Activated T-cell treated with anti-CD3 and anti-CD28 coated beads, Interleukin-2, amount 50 U/mL, for 72 hours (primary cell): ENCODE measurements at regions not wholly inside any gene's neighbourhood (a gene's known extent, or its start where the extent isn't known, plus 50 kb on each side); places are given as distances from the start of the nearest gene placed in this dataset.

Source experiments
- ATAC-seq, 2 donors: fragments of 150-1000 bp; cut with Tn5 transposase; replicated peaks in 1 of 2; 2 replicates each; pipeline ENCODE4 v1.10.0; 2021; ENCODE audit warnings: moderate library complexity in 2 of 2, mild to moderate bottlenecking in 1 of 2
- DNase-seq, 2 donors: peaks; one replicate each; pipeline ENCODE4 v3.0.0; 2021 to 2022; ENCODE audit warnings: mixed read lengths in 1 of 2
- H3K27ac Mint-ChIP-seq: one replicate; pipeline ENCODE4 v1.8.0; 2022; ENCODE audit warnings: mild to moderate bottlenecking, moderate library complexity, mixed read lengths
- H3K27me3 Mint-ChIP-seq: one replicate; pipeline ENCODE4 v1.8.0; 2022; ENCODE audit warnings: low read depth, mixed read lengths
- H3K36me3 Mint-ChIP-seq, 2 donors: one replicate each; pipeline ENCODE4 v1.8.0; 2022; ENCODE audit warnings: mixed read lengths in 2 of 2, mild to moderate bottlenecking in 1 of 2; ENCODE audit not compliant: insufficient read depth in 2 of 2
- H3K4me1 Mint-ChIP-seq: one replicate; pipeline ENCODE4 v1.8.0; 2022; ENCODE audit warnings: low read depth, mixed read lengths
- H3K4me3 Mint-ChIP-seq, 2 donors: one replicate each; pipeline ENCODE4 v1.8.0; 2022; ENCODE audit warnings: mild to moderate bottlenecking in 2 of 2, mixed read lengths in 2 of 2, moderate library complexity in 2 of 2
- H3K9me3 Mint-ChIP-seq, 2 donors: one replicate each; pipeline ENCODE4 v1.8.0; 2022; ENCODE audit warnings: mixed read lengths in 2 of 2

GRCh38 chr19:30204721-30205120, 167.5 kb upstream of the ZNF536 start:
- no peaks in the 10 kb centered on the region for H3K4me1 Mint-ChIP-seq
- no peak for DNase-seq
- no peaks in the 10 kb centered on the region for H3K9me3 Mint-ChIP-seq

DNA sequence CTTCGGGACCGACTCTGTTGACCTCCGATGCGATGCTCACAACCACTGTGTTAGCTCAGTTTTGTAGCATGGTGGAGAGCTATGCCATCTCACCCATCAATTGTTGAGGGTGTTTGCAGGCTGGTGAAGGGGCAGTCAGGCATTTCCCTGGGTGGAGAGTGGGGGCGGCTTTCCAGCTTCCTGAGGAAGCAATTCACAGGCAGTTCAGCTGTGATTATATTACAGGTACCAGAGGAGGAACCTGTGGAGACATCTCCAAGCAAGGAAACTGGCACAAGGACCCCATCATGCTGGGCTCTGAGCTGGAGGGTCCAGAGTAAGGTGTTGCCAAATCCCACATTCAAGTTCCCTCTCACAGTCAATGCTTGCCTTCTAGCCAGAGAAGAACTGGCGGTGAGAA, 166.0 kb upstream of the ZNF536 start:
- no peak for DNase-seq
- no peak overlapping the region for H3K27ac Mint-ChIP-seq
- H3K4me1 Mint-ChIP-seq = no peaks in the 10 kb centered on the region
- H3K9me3 Mint-ChIP-seq = no peaks in the 10 kb centered on the region
- ATAC-seq = no peak
- no peaks in the 10 kb centered on the region for H3K36me3 Mint-ChIP-seq
- no peaks in the 10 kb centered on the region for H3K27me3 Mint-ChIP-seq
- no peak overlapping the region for H3K4me3 Mint-ChIP-seq

More at GRCh38 chr19:30204721-30205120, 167.5 kb upstream of the ZNF536 start:
- H3K27me3 Mint-ChIP-seq = no peaks in the 10 kb centered on the region
- H3K27ac Mint-ChIP-seq = no peak overlapping the region
- H3K36me3 Mint-ChIP-seq = no peaks in the 10 kb centered on the region
- no peak for ATAC-seq
- no peak overlapping the region for H3K4me3 Mint-ChIP-seq

DNA sequence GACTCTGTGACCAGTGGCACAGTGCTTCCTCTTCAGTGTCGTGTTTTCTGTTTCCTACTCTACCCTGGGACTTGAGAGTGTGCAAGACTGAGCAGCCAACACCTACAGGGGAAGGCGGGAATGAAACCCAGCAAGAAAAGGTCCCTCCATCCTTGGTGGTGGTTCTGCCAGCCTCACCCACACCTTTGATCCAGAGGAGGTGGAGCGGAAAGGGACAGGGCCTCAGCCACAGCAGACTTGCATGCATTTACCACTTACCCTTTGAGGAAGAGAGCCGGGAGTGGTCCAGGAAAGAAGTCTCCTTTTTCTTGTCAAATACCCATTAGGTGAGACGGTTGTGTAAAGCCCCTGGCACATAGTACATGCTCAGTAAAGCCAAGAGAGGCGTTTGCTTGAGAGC, 164.8 kb upstream of the ZNF536 start:
- Mint-ChIP-seq H3K27ac (no peak overlapping the region), H3K36me3 (no peaks in the 10 kb centered on the region), H3K4me1 (no peaks in the 10 kb centered on the region), H3K27me3 (no peaks in the 10 kb centered on the region), H3K9me3 (no peaks in the 10 kb centered on the region), H3K4me3 (no peak overlapping the region)
- ATAC-seq = no peak
- no peak for DNase-seq

GRCh38 chr19:30208436-30209060, 163.6 kb upstream of the ZNF536 start:
- Mint-ChIP-seq H3K4me3 (no peak overlapping the region), H3K27ac (no peak overlapping the region), H3K36me3 (no peaks in the 10 kb centered on the region), H3K27me3 (no peaks in the 10 kb centered on the region), H3K9me3 (no peaks in the 10 kb centered on the region), H3K4me1 (no peaks in the 10 kb centered on the region)
- ATAC-seq (no peak), DNase-seq (no peak)

- no peak overlapping the region for H3K27ac Mint-ChIP-seq
- no peaks in the 10 kb centered on the region for H3K27me3 Mint-ChIP-seq
- H3K9me3 Mint-ChIP-seq = no peaks in the 10 kb centered on the region
- H3K4me3 Mint-ChIP-seq = no peak overlapping the region
- H3K4me1 Mint-ChIP-seq = peaks cover 6% of the 10 kb centered on the region
- ATAC-seq (no peak), DNase-seq (no peak)
- H3K36me3 Mint-ChIP-seq = peaks cover 0 to 2% of the 10 kb centered on the region in 2 donors
Measured at GRCh38 chr19:30209617-30210600, 162.3 kb upstream of the ZNF536 start.

GRCh38 chr19:30212574-30212973, 159.6 kb upstream of the ZNF536 start:
- Mint-ChIP-seq H3K27me3 (no peaks in the 10 kb centered on the region), H3K36me3 (peaks cover 0 to 2% of the 10 kb centered on the region in 2 donors), H3K9me3 (no peaks in the 10 kb centered on the region), H3K4me3 (no peak overlapping the region), H3K4me1 (peaks cover 16% of the 10 kb centered on the region), H3K27ac (no peak overlapping the region)
- DNase-seq (no peak), ATAC-seq (no peak)

GRCh38 chr19:30214651-30215051, 157.5 kb upstream of the ZNF536 start:
- Mint-ChIP-seq H3K27me3 (peaks cover 8% of the 10 kb centered on the region), H3K9me3 (no peaks in the 10 kb centered on the region), H3K36me3 (peaks cover 0 to 2% of the 10 kb centered on the region in 2 donors), H3K4me3 (peak overlapping the region; percentile 15 to 22), H3K4me1 (peaks cover 16% of the 10 kb centered on the region), H3K27ac (no peak overlapping the region)
- DNase-seq (peak; percentile 65 to 71), ATAC-seq (peak; percentile 99)

DNA sequence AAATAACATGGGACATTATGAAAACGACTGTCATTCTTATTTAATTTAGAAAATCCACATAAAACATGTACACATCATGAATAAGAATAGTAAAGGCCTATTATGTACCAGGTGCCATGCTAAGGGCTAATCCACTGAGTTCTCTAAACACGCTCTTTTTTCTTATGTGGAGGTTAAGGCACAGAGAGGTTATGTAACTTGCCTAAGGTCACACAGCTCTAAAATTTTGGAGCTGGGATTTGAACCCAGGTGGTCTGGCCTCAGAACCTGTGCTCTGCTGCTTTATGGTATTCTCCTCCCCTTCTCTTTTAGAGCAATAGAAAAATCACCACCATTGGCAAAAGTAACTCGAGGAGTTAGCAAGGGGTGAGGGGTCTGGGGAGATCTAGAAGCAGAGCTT, 156.9 kb upstream of the ZNF536 start:
- peaks cover 0 to 2% of the 10 kb centered on the region in 2 donors for H3K36me3 Mint-ChIP-seq
- no peak overlapping the region for H3K27ac Mint-ChIP-seq
- H3K27me3 Mint-ChIP-seq = peaks cover 10% of the 10 kb centered on the region
- peaks cover 16% of the 10 kb centered on the region for H3K4me1 Mint-ChIP-seq
- DNase-seq (no peak), ATAC-seq (no peak)
- no peaks in the 10 kb centered on the region for H3K9me3 Mint-ChIP-seq
- peak overlapping the region; percentile 15 to 22 for H3K4me3 Mint-ChIP-seq

DNA sequence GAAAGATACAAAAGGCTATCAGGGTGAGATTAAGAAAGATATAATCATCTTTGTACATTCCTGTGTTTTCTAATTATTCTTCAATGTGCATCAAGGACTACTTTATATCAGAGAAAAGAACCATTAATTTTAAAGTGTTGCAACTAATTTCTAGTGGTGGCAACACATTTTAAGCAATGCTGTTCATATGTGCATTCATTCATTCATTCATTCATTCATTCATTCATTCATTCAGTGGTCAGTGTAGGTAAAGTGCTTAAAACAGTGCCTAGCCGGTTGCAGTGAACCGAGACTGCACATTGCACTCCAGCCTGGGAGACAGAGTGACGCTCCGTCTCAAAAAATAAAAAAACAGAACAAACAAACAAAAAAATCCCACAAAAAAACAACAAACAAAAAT, 155.7 kb upstream of the ZNF536 start:
- peaks cover 0 to 2% of the 10 kb centered on the region in 2 donors for H3K36me3 Mint-ChIP-seq
- no peaks in the 10 kb centered on the region for H3K9me3 Mint-ChIP-seq
- no peak overlapping the region for H3K4me3 Mint-ChIP-seq
- ATAC-seq (no peak), DNase-seq (no peak)
- no peak overlapping the region for H3K27ac Mint-ChIP-seq
- H3K27me3 Mint-ChIP-seq = peaks cover 19% of the 10 kb centered on the region
- H3K4me1 Mint-ChIP-seq = peaks cover 16% of the 10 kb centered on the region

- Mint-ChIP-seq H3K27me3 (peaks cover 27% of the 10 kb centered on the region), H3K4me3 (no peak overlapping the region), H3K4me1 (peaks cover 16% of the 10 kb centered on the region), H3K27ac (no peak overlapping the region), H3K36me3 (peaks cover 0 to 2% of the 10 kb centered on the region in 2 donors), H3K9me3 (no peaks in the 10 kb centered on the region)
- ATAC-seq = no peak
- no peak for DNase-seq
Measured at GRCh38 chr19:30217461-30217860, 154.7 kb upstream of the ZNF536 start.

DNA sequence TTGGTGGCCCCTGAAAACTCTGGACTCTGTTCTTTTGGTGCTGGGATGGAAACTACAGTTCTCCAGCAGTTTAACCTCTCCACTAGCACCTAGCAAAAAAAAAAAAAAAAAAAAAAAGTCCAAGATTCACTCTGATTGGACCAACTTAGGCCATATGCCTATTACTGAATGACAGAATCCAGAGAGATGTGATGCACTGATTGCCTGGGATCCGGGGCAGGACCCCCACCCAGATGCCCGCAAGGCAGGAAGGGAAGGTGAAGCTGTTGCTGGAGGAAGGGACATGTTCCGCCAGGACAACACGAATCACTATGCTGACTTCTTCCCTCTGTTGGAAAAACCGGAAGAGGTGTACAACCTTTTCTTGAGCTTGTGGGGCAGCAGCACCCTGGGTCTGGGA, 152.5 kb upstream of the ZNF536 start:
- H3K4me3 Mint-ChIP-seq = no peak overlapping the region
- H3K27me3 Mint-ChIP-seq = peaks cover 47% of the 10 kb centered on the region
- H3K36me3 Mint-ChIP-seq = peaks cover 0 to 2% of the 10 kb centered on the region in 2 donors
- ATAC-seq (no peak), DNase-seq (no peak)
- peaks cover 23% of the 10 kb centered on the region for H3K4me1 Mint-ChIP-seq
- H3K9me3 Mint-ChIP-seq = no peaks in the 10 kb centered on the region
- no peak overlapping the region for H3K27ac Mint-ChIP-seq

- H3K9me3 Mint-ChIP-seq = no peaks in the 10 kb centered on the region
- H3K4me1 Mint-ChIP-seq = peaks cover 21% of the 10 kb centered on the region
- no peak for ATAC-seq
Measured at GRCh38 chr19:30221176-30221575, 151.0 kb upstream of the ZNF536 start.

DNA sequence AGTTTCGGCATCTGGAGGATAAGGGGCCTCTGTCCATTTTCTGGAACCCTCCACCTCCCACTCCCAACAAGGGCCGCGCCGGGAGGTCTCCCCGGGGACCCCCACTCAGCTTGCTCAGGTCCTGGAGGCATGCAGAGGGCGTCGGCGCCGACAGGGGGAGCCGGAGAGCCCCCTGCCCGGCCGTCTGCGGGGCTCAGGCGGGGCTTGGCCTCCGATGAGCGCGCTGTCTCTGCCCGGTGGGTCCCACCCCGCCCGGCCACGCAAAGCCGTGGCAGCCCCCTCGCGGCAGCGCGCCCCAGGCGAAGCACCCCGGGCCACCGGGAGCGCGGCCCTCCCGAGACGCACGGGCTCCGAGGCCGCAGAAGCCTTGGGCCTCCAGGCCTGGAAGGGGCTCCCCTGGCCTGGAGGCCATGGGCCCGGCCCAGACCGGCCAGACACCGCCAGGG, 149.7 kb upstream of the ZNF536 start:
- ATAC-seq = peak; percentile 58 to 65
- no peak overlapping the region for H3K27ac Mint-ChIP-seq
- peak; percentile 46 to 60 for DNase-seq
- H3K9me3 Mint-ChIP-seq = no peaks in the 10 kb centered on the region
- peaks cover 5 to 10% of the 10 kb centered on the region in 2 donors for H3K36me3 Mint-ChIP-seq
- H3K4me3 Mint-ChIP-seq = no peak overlapping the region
- peaks cover 69% of the 10 kb centered on the region for H3K27me3 Mint-ChIP-seq
- H3K4me1 Mint-ChIP-seq = peaks cover 32% of the 10 kb centered on the region

More at GRCh38 chr19:30221176-30221575, 151.0 kb upstream of the ZNF536 start:
- DNase-seq = no peak
- H3K27me3 Mint-ChIP-seq = peaks cover 57% of the 10 kb centered on the region
- peaks cover 2 to 6% of the 10 kb centered on the region in 2 donors for H3K36me3 Mint-ChIP-seq
- no peak overlapping the region for H3K27ac Mint-ChIP-seq
- peak overlapping the region in 1 of 2 donors; percentile 6 for H3K4me3 Mint-ChIP-seq
